ENCODE measurements at regions not wholly inside any gene's neighbourhood (a gene's known extent, or its start where the extent isn't known, plus 50 kb on each side); places are given as distances from the start of the nearest gene placed in this dataset.

DNA sequence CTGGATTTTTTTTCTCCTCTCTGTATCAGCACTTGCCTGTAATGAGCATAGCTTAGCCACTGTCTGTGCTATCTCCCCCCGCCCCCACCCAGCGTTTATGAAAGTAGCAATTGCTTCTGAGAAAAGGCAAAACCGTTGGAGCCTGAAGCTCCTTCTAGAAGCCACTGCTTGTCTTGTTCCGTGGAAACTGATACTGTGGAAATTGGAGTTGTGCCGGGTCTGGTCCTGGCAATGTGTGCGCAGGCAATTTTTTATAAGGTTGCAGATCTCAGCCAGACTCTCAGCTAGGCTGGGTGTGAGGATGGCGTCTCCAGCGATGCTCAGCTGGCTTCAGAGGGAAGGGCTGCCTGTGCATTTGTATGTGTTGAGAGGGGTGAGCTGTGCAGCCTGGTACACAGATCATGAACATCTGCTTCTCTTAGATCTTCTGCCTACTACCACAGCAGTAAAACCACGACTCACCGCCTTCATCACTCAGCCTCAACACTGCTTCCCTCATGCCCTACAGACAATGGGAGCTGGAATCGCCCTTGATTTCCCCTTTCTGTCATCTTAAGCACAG lies 72.4 kb upstream of the GTSF1L start:
- no peak for DNase-seq

DNA sequence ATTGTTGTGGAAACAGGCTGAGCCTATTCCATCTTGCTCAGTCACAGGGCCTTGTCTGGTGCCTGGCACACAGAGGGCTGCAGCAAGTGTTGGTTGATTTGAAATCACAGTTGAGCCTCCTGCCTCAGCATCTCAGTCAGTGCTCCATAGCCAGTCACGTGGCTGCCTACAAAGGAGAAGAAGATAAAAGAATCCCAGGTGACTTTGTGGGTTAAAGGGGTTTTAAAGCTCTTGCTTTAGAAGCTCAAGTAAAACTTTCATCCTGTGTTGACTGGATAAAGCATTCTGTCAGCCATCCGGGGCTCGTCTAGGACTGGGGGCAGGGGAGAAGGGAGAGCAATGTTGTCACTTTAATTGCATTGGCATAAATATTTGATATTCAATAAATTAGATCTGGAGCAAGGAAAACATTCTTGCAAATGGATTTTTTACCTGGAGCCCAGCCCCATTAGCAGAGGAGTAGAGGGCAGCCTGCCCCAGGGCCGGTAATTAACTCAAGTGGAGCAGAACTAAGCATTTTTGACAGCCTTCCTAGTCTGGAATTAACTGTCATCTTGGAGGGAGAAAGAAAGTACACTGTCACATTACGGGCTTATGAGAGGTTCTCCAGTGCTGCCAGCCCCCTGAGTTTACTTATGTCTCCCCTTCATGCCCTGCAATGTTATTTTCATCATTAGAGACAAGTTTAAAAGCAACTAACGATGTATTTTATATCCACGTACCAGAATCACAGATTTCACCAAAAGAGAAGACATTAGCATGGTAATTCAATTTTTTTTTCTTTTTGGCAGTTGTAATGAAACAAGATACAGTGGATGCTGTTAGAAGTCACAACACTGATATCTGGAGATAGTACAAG lies 71.7 kb upstream of the GTSF1L start:
- DNase-seq = no peak

GRCh38 chr20:43794326-43794725 lies 67.5 kb upstream of the GTSF1L start:
- DNase-seq = no peak

GRCh38 chr20:43789593-43789992 lies 62.8 kb upstream of the GTSF1L start:
- no peak for DNase-seq

GRCh38 chr20:43787937-43788336 lies 61.1 kb upstream of the GTSF1L start:
- no peak for DNase-seq

DNA sequence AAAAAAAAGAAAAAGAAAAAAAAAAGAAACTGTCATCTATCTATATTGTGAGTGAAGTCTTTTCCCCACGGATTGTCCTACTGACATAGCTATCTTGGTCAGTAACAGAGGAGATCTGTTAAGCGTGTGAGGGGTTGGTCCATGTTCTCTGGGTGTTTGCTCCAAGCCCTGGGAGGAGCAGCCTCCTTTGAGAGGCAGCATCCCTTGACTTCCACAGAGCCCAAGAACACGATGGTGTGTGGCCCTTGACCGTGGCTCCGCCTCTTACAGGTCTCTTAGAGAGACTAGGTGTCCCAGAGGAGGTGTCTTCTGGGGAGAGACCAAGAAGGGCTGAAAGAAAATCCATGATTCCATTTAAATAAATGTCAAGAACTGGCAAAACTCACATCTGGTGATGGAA lies 60.1 kb upstream of the GTSF1L start:
- DNase-seq = no peak

DNA sequence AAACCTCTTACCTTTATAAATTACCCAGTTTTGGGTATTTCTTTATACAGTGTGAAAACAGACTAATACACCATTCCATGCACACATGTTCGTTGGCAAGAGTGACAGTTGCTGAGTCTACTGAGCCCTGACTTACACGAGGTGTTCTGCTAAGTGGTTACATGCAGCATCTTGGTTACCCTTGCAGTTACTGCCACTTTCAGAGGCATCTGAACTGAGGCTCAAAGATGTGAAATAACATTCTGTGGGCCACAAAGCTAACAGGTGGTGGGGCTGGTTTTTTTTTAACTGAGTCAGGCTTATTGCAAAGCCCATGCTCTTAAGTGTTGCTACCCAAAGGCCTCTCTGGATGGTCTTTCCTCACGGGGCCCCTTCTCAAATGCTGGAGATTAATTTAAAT lies 54.4 kb upstream of the GTSF1L start:
- no peak for DNase-seq

DNA sequence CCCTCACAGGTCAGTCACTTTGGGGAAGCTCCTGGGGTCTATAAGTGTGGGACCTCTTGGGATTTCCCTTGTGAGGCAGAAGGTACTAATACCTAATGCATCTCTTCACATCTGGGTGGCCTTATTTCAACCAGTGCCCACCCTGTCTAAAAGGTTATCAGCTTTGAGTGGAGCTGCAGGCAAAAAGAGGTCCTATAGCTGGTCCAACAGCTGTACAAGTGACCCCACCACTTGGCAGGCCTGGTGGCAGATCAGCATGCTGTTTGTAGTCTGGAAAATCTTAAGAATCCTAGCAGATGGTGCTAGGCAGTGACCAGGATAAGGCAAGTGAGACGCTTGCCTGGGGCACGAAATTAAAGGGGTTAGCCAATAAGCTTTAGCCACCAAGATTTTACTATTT lies 51.6 kb upstream of the GTSF1L start:
- no peak for DNase-seq

DNA sequence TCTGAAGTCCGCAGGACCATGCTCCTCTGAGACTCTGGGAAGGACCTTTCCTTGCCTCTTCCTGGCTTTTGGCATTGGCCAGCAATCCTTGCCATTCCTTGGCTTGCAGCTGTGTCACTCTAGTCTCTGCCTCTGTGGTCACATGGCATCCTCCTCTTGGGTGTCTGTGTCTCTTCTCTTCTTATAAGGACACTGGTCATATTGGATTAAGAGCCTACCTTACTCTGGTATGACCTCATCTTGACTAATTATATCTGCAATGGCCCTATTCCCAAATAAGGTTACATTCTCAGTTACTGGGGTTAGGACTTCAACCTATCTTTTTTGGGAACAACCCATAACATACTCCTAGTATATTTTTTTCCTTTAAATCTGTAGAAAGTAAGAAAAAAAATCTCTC lies 49.9 kb upstream of the GTSF1L start:
- DNase-seq = no peak
